B cell (primary cell): ENCODE measurements at regions not wholly inside any gene's neighbourhood (a gene's known extent, or its start where the extent isn't known, plus 50 kb on each side); places are given as distances from the start of the nearest gene placed in this dataset.

Experiments used
- EZH2 ChIP-seq: IDR thresholded peaks from 2 replicates; pipeline ENCODE4 v1.6.1; 2012; ENCODE audit warnings: borderline replicate concordance, low read depth, mild to moderate bottlenecking, moderate library complexity, low read length; ENCODE audit not compliant: insufficient read depth, poor library complexity, severe bottlenecking
- TF ChIP-seq, protein P1 (sequence below): fragments of 200-600 bp; IDR thresholded peaks from one replicate; pipeline ENCODE4 v1.8.0; 2022; ENCODE audit warnings: antibody characterized with exemption, mild to moderate bottlenecking

- TF ChIP-seq, protein P1, sequence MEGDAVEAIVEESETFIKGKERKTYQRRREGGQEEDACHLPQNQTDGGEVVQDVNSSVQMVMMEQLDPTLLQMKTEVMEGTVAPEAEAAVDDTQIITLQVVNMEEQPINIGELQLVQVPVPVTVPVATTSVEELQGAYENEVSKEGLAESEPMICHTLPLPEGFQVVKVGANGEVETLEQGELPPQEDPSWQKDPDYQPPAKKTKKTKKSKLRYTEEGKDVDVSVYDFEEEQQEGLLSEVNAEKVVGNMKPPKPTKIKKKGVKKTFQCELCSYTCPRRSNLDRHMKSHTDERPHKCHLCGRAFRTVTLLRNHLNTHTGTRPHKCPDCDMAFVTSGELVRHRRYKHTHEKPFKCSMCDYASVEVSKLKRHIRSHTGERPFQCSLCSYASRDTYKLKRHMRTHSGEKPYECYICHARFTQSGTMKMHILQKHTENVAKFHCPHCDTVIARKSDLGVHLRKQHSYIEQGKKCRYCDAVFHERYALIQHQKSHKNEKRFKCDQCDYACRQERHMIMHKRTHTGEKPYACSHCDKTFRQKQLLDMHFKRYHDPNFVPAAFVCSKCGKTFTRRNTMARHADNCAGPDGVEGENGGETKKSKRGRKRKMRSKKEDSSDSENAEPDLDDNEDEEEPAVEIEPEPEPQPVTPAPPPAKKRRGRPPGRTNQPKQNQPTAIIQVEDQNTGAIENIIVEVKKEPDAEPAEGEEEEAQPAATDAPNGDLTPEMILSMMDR, result no peak
- TF ChIP-seq EZH2, result no peak
Observed at GRCh38 chr3:107209302-107209990, 167.8 kb upstream of the CCDC54 start.
